ENCODE measurements at regions not wholly inside any gene's neighbourhood (a gene's known extent, or its start where the extent isn't known, plus 50 kb on each side); places are given as distances from the start of the nearest gene placed in this dataset.

GRCh38 chr3:193959861-193960260 lies 176.1 kb upstream of the HES1 start:
- H3K4me3 ChIP-seq (ENCODE audit: low read depth, low read length), result no peak overlapping the region
- no peaks in the 10 kb centered on the region for H3K36me3 ChIP-seq (ENCODE audit: control insufficient read depth, insufficient read depth, low read length)
- no peak for DNase-seq (ENCODE audit: low read depth)
- TF ChIP-seq, protein P1, sequence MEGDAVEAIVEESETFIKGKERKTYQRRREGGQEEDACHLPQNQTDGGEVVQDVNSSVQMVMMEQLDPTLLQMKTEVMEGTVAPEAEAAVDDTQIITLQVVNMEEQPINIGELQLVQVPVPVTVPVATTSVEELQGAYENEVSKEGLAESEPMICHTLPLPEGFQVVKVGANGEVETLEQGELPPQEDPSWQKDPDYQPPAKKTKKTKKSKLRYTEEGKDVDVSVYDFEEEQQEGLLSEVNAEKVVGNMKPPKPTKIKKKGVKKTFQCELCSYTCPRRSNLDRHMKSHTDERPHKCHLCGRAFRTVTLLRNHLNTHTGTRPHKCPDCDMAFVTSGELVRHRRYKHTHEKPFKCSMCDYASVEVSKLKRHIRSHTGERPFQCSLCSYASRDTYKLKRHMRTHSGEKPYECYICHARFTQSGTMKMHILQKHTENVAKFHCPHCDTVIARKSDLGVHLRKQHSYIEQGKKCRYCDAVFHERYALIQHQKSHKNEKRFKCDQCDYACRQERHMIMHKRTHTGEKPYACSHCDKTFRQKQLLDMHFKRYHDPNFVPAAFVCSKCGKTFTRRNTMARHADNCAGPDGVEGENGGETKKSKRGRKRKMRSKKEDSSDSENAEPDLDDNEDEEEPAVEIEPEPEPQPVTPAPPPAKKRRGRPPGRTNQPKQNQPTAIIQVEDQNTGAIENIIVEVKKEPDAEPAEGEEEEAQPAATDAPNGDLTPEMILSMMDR (IDR thresholded peaks at IDR 0.05; ENCODE audit: insufficient read depth, low read length, poor library complexity, severe bottlenecking), result no peak
- no peaks in the 10 kb centered on the region for H3K27me3 ChIP-seq (ENCODE audit: control insufficient read depth, insufficient read depth, low read length)

- DNase-seq (ENCODE audit: low read depth), result peak; percentile 73
- Histone ChIP-seq H3K36me3 (ENCODE audit: control insufficient read depth, insufficient read depth, low read length) (no peaks in the 10 kb centered on the region), H3K27me3 (ENCODE audit: control insufficient read depth, insufficient read depth, low read length) (peaks cover 1% of the 10 kb centered on the region), H3K4me3 (ENCODE audit: low read depth, low read length) (no peak overlapping the region)
- TF ChIP-seq, protein P1 (IDR thresholded peaks at IDR 0.05; ENCODE audit: insufficient read depth, low read length, poor library complexity, severe bottlenecking), result no peak
These were observed 175.3 kb upstream of the HES1 start for GRCh38 chr3:193960487-193961274.

DNA sequence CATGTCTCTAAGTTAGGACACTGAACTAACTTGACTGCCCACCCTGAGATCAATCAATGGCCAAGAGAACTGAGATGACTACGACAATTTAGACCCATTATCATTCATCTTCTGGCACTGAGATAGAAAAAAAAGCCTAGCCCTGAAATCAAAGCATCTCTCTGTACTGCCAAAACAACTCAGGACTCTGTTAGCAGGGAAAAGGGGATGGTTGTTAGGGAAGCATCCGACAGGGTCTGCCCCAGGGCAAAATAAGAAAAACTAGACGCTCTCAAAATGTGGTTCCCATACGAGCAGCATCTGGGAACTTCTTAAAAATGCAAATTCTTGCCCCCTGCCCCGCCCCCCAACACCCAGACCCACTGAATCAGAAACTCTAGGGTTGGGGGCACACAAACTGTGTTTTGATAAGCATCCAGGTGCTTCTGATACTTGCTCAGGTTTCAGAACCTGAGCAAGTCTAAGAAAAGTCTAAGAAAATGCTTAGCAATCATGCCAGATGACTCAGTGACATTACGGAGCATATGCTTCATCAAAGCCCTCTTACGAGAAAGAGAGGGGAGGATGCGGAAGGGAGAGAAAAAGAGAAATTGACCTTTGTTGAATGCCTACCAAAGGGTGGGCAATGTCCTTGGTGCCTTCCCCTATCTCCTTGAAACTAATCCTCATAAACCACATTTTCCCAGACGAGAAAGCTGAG lies 172.8 kb upstream of the HES1 start:
- Histone ChIP-seq H3K36me3 (ENCODE audit: control insufficient read depth, insufficient read depth, low read length) (no peaks in the 10 kb centered on the region), H3K27me3 (ENCODE audit: control insufficient read depth, insufficient read depth, low read length) (peaks cover 2% of the 10 kb centered on the region), H3K4me3 (ENCODE audit: low read depth, low read length) (no peak overlapping the region)
- DNase-seq (ENCODE audit: low read depth), result no peak
- TF ChIP-seq, protein P1 (IDR thresholded peaks at IDR 0.05; ENCODE audit: insufficient read depth, low read length, poor library complexity, severe bottlenecking), result no peak

GRCh38 chr3:193963808-193964516 lies 172.0 kb upstream of the HES1 start:
- TF ChIP-seq, protein P1 (IDR thresholded peaks at IDR 0.05; ENCODE audit: insufficient read depth, low read length, poor library complexity, severe bottlenecking), result no peak
- no peak for DNase-seq (ENCODE audit: low read depth)
- no peaks in the 10 kb centered on the region for H3K36me3 ChIP-seq (ENCODE audit: control insufficient read depth, insufficient read depth, low read length)
- H3K27me3 ChIP-seq (ENCODE audit: control insufficient read depth, insufficient read depth, low read length), result peaks cover 2% of the 10 kb centered on the region
- no peak overlapping the region for H3K4me3 ChIP-seq (ENCODE audit: low read depth, low read length)

DNA sequence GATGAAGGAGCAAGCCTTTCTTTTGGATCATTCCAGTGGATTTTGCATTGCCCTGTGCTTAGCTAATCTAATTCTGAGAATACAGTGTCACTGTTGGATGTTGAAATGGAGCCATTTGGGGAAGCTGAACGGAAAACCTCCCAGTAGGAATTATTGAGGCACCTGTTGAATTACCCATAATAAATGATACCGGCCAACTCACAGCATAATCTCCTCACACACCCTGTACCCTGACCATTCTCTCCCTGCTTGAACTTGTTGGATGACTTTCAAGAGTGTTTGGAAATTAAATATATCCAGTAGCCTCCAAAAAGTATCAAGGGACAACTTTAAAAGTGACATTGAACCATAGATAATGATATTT lies 171.4 kb upstream of the HES1 start:
- Histone ChIP-seq H3K27me3 (ENCODE audit: control insufficient read depth, insufficient read depth, low read length) (peaks cover 2% of the 10 kb centered on the region), H3K4me3 (ENCODE audit: low read depth, low read length) (no peak overlapping the region), H3K36me3 (ENCODE audit: control insufficient read depth, insufficient read depth, low read length) (no peaks in the 10 kb centered on the region)
- TF ChIP-seq, protein P1 (IDR thresholded peaks at IDR 0.05; ENCODE audit: insufficient read depth, low read length, poor library complexity, severe bottlenecking), result no peak
- no peak for DNase-seq (ENCODE audit: low read depth)
